Osteoblast (primary cell): ENCODE measurements at regions not wholly inside any gene's neighbourhood (a gene's known extent, or its start where the extent isn't known, plus 50 kb on each side); places are given as distances from the start of the nearest gene placed in this dataset.

Source experiments
- DNase-seq: peaks from one replicate; pipeline ENCODE4 v3.0.0; 2011; ENCODE audit warnings: low spot score, mixed read lengths; ENCODE audit not compliant: insufficient read length; ENCODE audit errors: missing footprints
- H2AFZ ChIP-seq: 2 replicates; pipeline ENCODE4 v1.6.0; 2011; ENCODE audit warnings: mild to moderate bottlenecking, low read length
- H3K27ac ChIP-seq: 2 replicates; pipeline ENCODE4 v1.5.1; 2011; ENCODE audit warnings: mild to moderate bottlenecking, low read depth, low read length, moderate library complexity
- H3K27me3 ChIP-seq: 2 replicates; pipeline ENCODE4 v1.6.0; 2012; ENCODE audit warnings: mild to moderate bottlenecking, control low read depth, inconsistent platforms, low read length, moderate library complexity; ENCODE audit not compliant: insufficient read depth
- H3K36me3 ChIP-seq: 2 replicates; pipeline ENCODE4 v1.5.1; 2011; ENCODE audit warnings: mild to moderate bottlenecking, low read length, control low read depth, moderate library complexity; ENCODE audit not compliant: insufficient read depth
- H3K4me1 ChIP-seq: 2 replicates; pipeline ENCODE4 v1.5.1; 2011; ENCODE audit warnings: mild to moderate bottlenecking, low read length, control low read depth, moderate library complexity; ENCODE audit not compliant: insufficient read depth
- H3K4me2 ChIP-seq: 2 replicates; pipeline ENCODE4 v1.6.0; 2011; ENCODE audit warnings: mild to moderate bottlenecking, low read length; ENCODE audit not compliant: insufficient read depth
- H3K4me3 ChIP-seq: fragments of 200-600 bp; sonication (generic); 3 replicates; pipeline ENCODE4 v1.5.1; 2012; ENCODE audit warnings: mild to moderate bottlenecking, low read length, inconsistent platforms; ENCODE audit not compliant: insufficient read depth
- H3K79me2 ChIP-seq: 2 replicates; pipeline ENCODE4 v1.6.0; 2012; ENCODE audit warnings: mild to moderate bottlenecking, low read length, control low read depth, inconsistent platforms; ENCODE audit not compliant: insufficient read depth
- H3K9me3 ChIP-seq: 2 replicates; pipeline ENCODE4 v1.5.1; 2011; ENCODE audit warnings: low read depth, low read length, control low read depth
- H4K20me1 ChIP-seq: 2 replicates; pipeline ENCODE4 v1.6.0; 2012; ENCODE audit warnings: mild to moderate bottlenecking, low read length, control low read depth; ENCODE audit not compliant: insufficient read depth
- TF ChIP-seq, protein P1 (sequence below): IDR thresholded peaks from 2 replicates; pipeline ENCODE4 v1.5.1; 2011; ENCODE audit warnings: mild to moderate bottlenecking, low read depth, low read length, moderate library complexity; ENCODE audit errors: extremely low read depth

DNA sequence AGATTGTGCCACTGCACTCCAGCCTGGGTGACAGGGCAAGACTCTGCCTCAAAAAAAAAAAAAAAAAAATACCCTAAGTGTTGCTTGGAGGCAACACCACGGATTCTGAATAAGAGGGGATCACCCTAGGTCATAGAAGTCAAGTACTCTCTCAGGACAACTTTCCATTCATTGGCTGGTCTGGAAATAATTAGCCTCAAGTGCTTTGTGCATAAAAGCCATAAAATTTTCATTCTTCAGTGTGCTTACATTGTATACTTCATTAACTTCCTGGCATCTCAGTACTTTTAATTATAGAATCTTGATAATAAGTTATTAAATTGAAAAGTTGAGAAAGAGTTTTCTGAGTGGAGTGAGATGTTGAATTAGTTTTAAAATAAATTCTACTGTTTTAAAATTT is 876.1 kb upstream of the FAM98A start:
- Histone ChIP-seq H3K9me3 (no peaks in the 10 kb centered on the region), H3K27ac (no peak overlapping the region), H2AFZ (no peak overlapping the region), H3K36me3 (no peaks in the 10 kb centered on the region), H3K27me3 (no peaks in the 10 kb centered on the region), H3K79me2 (no peaks in the 10 kb centered on the region), H3K4me1 (no peaks in the 10 kb centered on the region), H3K4me3 (no peak overlapping the region), H4K20me1 (no peaks in the 10 kb centered on the region), H3K4me2 (no peak overlapping the region)
- TF ChIP-seq, protein P1, sequence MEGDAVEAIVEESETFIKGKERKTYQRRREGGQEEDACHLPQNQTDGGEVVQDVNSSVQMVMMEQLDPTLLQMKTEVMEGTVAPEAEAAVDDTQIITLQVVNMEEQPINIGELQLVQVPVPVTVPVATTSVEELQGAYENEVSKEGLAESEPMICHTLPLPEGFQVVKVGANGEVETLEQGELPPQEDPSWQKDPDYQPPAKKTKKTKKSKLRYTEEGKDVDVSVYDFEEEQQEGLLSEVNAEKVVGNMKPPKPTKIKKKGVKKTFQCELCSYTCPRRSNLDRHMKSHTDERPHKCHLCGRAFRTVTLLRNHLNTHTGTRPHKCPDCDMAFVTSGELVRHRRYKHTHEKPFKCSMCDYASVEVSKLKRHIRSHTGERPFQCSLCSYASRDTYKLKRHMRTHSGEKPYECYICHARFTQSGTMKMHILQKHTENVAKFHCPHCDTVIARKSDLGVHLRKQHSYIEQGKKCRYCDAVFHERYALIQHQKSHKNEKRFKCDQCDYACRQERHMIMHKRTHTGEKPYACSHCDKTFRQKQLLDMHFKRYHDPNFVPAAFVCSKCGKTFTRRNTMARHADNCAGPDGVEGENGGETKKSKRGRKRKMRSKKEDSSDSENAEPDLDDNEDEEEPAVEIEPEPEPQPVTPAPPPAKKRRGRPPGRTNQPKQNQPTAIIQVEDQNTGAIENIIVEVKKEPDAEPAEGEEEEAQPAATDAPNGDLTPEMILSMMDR: no peak
- no peak for DNase-seq

DNA sequence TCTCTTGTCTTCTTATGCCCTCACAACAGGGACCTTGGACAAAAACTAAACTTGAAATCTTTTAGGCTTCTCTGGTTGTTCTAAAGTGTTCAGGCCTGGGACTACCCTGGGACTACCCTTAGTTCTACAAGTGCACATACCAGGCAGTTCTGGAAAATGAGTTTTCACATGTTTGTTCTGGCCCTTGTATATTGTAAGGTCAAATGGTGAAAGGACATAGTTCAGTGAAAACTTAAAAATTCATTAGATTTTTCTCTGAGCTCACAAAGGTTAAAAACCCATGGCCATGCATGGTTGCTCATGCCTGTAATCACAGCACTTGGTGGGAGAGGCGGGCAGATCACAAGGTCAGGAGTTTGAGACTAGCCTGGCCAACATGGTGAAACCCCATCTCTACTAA is 875.5 kb upstream of the FAM98A start:
- TF ChIP-seq, protein P1: no peak
- H3K4me3 ChIP-seq: no peak overlapping the region
- no peak overlapping the region for H2AFZ ChIP-seq
- no peak overlapping the region for H3K27ac ChIP-seq
- no peaks in the 10 kb centered on the region for H3K79me2 ChIP-seq
- H3K9me3 ChIP-seq: no peaks in the 10 kb centered on the region
- DNase-seq: no peak
- no peaks in the 10 kb centered on the region for H3K4me1 ChIP-seq
- H3K4me2 ChIP-seq: no peak overlapping the region
- H4K20me1 ChIP-seq: no peaks in the 10 kb centered on the region
- H3K27me3 ChIP-seq: no peaks in the 10 kb centered on the region
- H3K36me3 ChIP-seq: no peaks in the 10 kb centered on the region

DNA sequence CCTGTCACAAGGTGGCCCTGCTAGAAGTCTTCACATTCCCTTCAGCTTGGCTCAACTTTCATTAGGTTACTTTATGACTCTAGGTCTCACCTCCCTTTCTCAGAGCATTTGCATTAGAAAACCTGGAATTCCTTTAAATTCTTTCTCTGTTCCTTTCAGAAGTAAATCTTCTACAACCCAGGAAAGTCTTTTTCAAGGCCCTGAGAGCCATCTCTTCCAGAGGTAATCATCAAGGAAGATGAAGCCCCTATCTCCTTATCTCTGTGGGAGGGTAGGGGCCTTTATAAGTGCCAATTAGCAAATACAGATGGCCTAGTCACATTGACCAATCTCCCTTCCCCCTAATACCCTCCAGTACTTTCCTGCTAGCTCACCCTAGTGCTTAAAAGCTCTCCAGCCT is 848.0 kb upstream of the FAM98A start:
- H3K4me1 ChIP-seq: no peaks in the 10 kb centered on the region
- no peaks in the 10 kb centered on the region for H3K9me3 ChIP-seq
- H3K4me3 ChIP-seq: no peak overlapping the region
- no peak overlapping the region for H3K27ac ChIP-seq
- no peak overlapping the region for H3K4me2 ChIP-seq
- no peaks in the 10 kb centered on the region for H3K27me3 ChIP-seq
- H3K36me3 ChIP-seq: no peaks in the 10 kb centered on the region
- H4K20me1 ChIP-seq: no peaks in the 10 kb centered on the region
- no peak for DNase-seq
- H3K79me2 ChIP-seq: no peaks in the 10 kb centered on the region
- TF ChIP-seq, protein P1: no peak
- H2AFZ ChIP-seq: no peak overlapping the region

DNA sequence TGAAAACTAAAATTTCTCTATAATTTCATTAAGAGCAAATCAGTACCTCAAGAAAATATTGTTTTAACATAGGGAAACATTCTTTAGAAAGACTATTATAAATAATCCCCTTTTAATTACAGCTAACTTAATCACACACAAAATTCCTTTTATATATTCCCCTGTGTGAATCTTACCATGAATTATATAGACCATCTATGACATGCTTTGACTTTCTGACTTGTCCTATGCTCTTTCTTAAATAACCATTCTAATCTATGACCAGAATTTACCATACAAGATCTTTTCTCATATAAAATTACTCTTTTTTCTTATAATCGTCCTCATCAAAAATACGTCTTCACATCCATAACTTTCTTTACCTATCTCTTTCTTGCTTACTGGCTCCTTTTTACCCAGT is 824.2 kb upstream of the FAM98A start:
- Histone ChIP-seq H3K4me1 (no peaks in the 10 kb centered on the region), H3K27ac (no peak overlapping the region), H3K79me2 (no peaks in the 10 kb centered on the region), H3K4me2 (no peak overlapping the region), H3K4me3 (no peak overlapping the region), H4K20me1 (no peaks in the 10 kb centered on the region), H2AFZ (no peak overlapping the region), H3K27me3 (no peaks in the 10 kb centered on the region), H3K9me3 (no peaks in the 10 kb centered on the region), H3K36me3 (no peaks in the 10 kb centered on the region)
- DNase-seq: no peak
- TF ChIP-seq, protein P1: no peak
